ENCODE measurements at regions not wholly inside any gene's neighbourhood (a gene's known extent, or its start where the extent isn't known, plus 50 kb on each side); places are given as distances from the start of the nearest gene placed in this dataset.

- H3K4me3 ChIP-seq (replicated peaks in 1 of 3; ENCODE audit: insufficient read depth in 1 of 3, low read depth in 1 of 3, low read length in 3 of 3), result no peak overlapping the region
- H2AFZ ChIP-seq (ENCODE audit: low read depth, low read length), result no peak overlapping the region
- H3K9me3 ChIP-seq (replicated peaks; ENCODE audit: control insufficient read depth, insufficient read depth, low read length), result no peaks in the 10 kb centered on the region
- H3K9ac ChIP-seq (replicated peaks; ENCODE audit: extremely low read depth, insufficient read depth, low read length), result no peak overlapping the region
- intact Hi-C loops (cut with micrococcal nuclease), result no loop called here
- FAIRE-seq (no peak), DNase-seq (ENCODE audit: low read depth, low spot score) (no peak)
- peaks cover 7 to 12% of the 10 kb centered on the region in 2 experiments for H3K27me3 ChIP-seq (ENCODE audit: control insufficient read depth in 2 of 2, insufficient read depth in 2 of 2, low read length in 2 of 2)
- H3K79me2 ChIP-seq (ENCODE audit: control insufficient read depth, insufficient read depth, low read length), result no peaks in the 10 kb centered on the region
- dilution Hi-C loops (cut with MboI; ENCODE audit: extremely low pct_ligation_motif_present, low sequenced_read_pairs), result no loop called here
- BruUV-seq (replicated peaks), result no TSS peak
- no peaks in the 10 kb centered on the region for H4K20me1 ChIP-seq (replicated peaks; ENCODE audit: control insufficient read depth, extremely low read depth, insufficient read depth, low read length)
- no peak overlapping the region for H3K27ac ChIP-seq (ENCODE audit: insufficient read depth, low read depth, low read length)
- no peaks in the 10 kb centered on the region for H3K9me1 ChIP-seq (replicated peaks; ENCODE audit: control insufficient read depth, extremely low read depth, insufficient read depth, low read length)
- ChIA-PET CTCF (no interaction called here), POLR2A (no interaction called here)
- no peaks in the 10 kb centered on the region for H3K36me3 ChIP-seq (ENCODE audit: control insufficient read depth in 2 of 2, extremely low read depth in 1 of 2, insufficient read depth in 2 of 2, low read length in 2 of 2)
- H3K4me1 ChIP-seq (ENCODE audit: control insufficient read depth, extremely low read depth, insufficient read depth, low read length), result no peaks in the 10 kb centered on the region
- no peak overlapping the region for H3K4me2 ChIP-seq (ENCODE audit: insufficient read depth, low read length)
- TF ChIP-seq JUN (IDR thresholded peaks at IDR 0.05; ENCODE audit: borderline replicate concordance, insufficient read depth, insufficient read length, low read depth) (no peak), MYC (IDR thresholded peaks at IDR 0.05; ENCODE audit: low read depth, low read length) (no peak), GATA2 (IDR thresholded peaks at IDR 0.05; ENCODE audit: insufficient read depth, insufficient read length, low read depth, low read length) (no peak), POLR2AphosphoS5 (IDR thresholded peaks at IDR 0.05; ENCODE audit: insufficient read depth, low read depth, low read length) (no peak), FOS (IDR thresholded peaks at IDR 0.05; ENCODE audit: borderline replicate concordance, insufficient read depth, low read length) (no peak), MAX (IDR thresholded peaks at IDR 0.05; ENCODE audit: insufficient read depth, insufficient read length) (no peak), EZH2 (IDR thresholded peaks at IDR 0.05; ENCODE audit: borderline replicate concordance, low read depth, low read length, severe bottlenecking) (no peak), POLR2A (IDR thresholded peaks at IDR 0.05; ENCODE audit: low read depth, low read length) (no peak), CTCF (IDR thresholded peaks at IDR 0.05; ENCODE audit: extremely low read depth in 1 of 2, insufficient read depth in 1 of 2, low read depth in 1 of 2, low read length in 2 of 2) (no peak)
Observed at GRCh38 chr7:149681274-149681673, 92.1 kb downstream of the ZNF467 start.
